ENCODE measurements at regions not wholly inside any gene's neighbourhood (a gene's known extent, or its start where the extent isn't known, plus 50 kb on each side); places are given as distances from the start of the nearest gene placed in this dataset.

DNA sequence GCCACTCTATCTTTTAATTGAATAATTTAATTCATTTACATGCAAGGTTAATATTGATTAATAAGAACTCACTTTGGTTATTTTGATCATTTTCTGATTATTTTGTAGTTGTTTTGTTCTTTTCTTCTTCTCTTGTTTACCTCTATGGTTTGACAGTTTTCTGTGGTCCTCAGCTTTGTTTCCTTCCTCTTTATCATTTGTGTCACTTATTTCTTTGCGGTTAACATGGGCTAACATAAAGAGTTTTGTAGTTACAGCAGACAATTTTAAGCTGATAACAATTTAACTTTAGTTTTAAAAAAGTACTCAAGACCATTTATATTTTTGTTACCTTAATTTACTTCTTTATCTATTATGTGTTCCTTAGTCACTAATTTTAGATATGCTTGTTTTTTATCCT lies 1032.8 kb upstream of the RAG2 start:
- TF ChIP-seq ARNT (IDR thresholded peaks at IDR 0.05) (no peak), BHLHE40 (IDR thresholded peaks at IDR 0.05; ENCODE audit: borderline replicate concordance) (no peak), ELF4 (IDR thresholded peaks at IDR 0.05) (no peak), ZNF384 (IDR thresholded peaks at IDR 0.05) (no peak), FOXK2 (IDR thresholded peaks at IDR 0.05) (no peak), SUZ12 (IDR thresholded peaks at IDR 0.05) (no peak), FOXM1 (IDR thresholded peaks at IDR 0.05; ENCODE audit: borderline replicate concordance) (no peak), SP1 (IDR thresholded peaks at IDR 0.05) (no peak), LEF1 (IDR thresholded peaks at IDR 0.05; ENCODE audit: borderline replicate concordance) (no peak), L3MBTL2 (conservative IDR thresholded peaks at IDR 0.05) (no peak), FOXA1 (IDR thresholded peaks at IDR 0.05) (no peak)
- TF ChIP-seq, protein P1, sequence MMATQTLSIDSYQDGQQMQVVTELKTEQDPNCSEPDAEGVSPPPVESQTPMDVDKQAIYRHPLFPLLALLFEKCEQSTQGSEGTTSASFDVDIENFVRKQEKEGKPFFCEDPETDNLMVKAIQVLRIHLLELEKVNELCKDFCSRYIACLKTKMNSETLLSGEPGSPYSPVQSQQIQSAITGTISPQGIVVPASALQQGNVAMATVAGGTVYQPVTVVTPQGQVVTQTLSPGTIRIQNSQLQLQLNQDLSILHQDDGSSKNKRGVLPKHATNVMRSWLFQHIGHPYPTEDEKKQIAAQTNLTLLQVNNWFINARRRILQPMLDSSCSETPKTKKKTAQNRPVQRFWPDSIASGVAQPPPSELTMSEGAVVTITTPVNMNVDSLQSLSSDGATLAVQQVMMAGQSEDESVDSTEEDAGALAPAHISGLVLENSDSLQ (IDR thresholded peaks at IDR 0.05) = no peak
